ENCODE measurements at regions not wholly inside any gene's neighbourhood (a gene's known extent, or its start where the extent isn't known, plus 50 kb on each side); places are given as distances from the start of the nearest gene placed in this dataset.

GRCh38 chr15:98304371-98304770 lies 343.9 kb downstream of the ARRDC4 start:
- Histone ChIP-seq H3K27ac (ENCODE audit: extremely low read depth, low read depth, low read length) (no peak overlapping the region), H3K9me1 (ENCODE audit: control insufficient read depth, insufficient read depth, low read length) (no peaks in the 10 kb centered on the region), H3K4me2 (ENCODE audit: insufficient read depth, low read length) (no peak overlapping the region), H3K79me2 (ENCODE audit: control insufficient read depth, insufficient read depth, low read length) (no peaks in the 10 kb centered on the region), H3K36me3 (ENCODE audit: control insufficient read depth, insufficient read depth, low read length) (no peaks in the 10 kb centered on the region), H4K20me1 (replicated peaks; ENCODE audit: control insufficient read depth, insufficient read depth, low read length) (no peaks in the 10 kb centered on the region), H3K9me3 (replicated peaks; ENCODE audit: control insufficient read depth, insufficient read depth, low read depth, low read length) (no peaks in the 10 kb centered on the region), H3K4me3 (no peak overlapping the region), H3K27me3 (ENCODE audit: control insufficient read depth in 2 of 2, insufficient read depth in 2 of 2, low read length in 2 of 2) (no peaks in the 10 kb centered on the region; a peak in 1 of 5 replicates), H3K4me1 (replicated peaks in 1 of 2; ENCODE audit: control insufficient read depth in 2 of 2, insufficient read depth in 2 of 2, low read length in 2 of 2) (no peaks in the 10 kb centered on the region), H3K9ac (ENCODE audit: insufficient read depth in 1 of 2, low read depth in 2 of 2, low read length in 2 of 2) (no peak overlapping the region), H2AFZ (ENCODE audit: low read depth, low read length) (no peak overlapping the region)
- ATAC-seq: no peak
- no peak for FAIRE-seq
- ChIA-PET CTCF (ENCODE audit: low intra/inter-chr PET ratio) (no interaction called here), POLR2A (no interaction called here)
- in situ Hi-C loops (cut with MboI): loop anchor here (10.0 kb wide), 1 partner anchor 110 kb away; no protein-coding TSS in a partner anchor
- TF ChIP-seq ZKSCAN8 (CRISPR knock-in tag; IDR thresholded peaks at IDR 0.05): no peak
- TF ChIP-seq MXD1 (CRISPR knock-in tag; IDR thresholded peaks at IDR 0.05; ENCODE audit: borderline replicate concordance, poor library complexity, severe bottlenecking): no peak
- no peak for TF ChIP-seq ETV1 (tag; conservative IDR thresholded peaks at IDR 0.05; ENCODE audit: low read depth)
- DNase-seq (ENCODE audit: extremely low read depth in 1 of 4, low spot score in 3 of 4): no peak
- intact Hi-C loops (cut with micrococcal nuclease): no loop called here
- no TSS peak for BruUV-seq (replicated peaks)
- 0% methylated on average over 8 of the region's 8 CpGs for WGBS (ENCODE audit: insufficient coverage, low coverage, missing lambda C conversion rate)

GRCh38 chr15:98308117-98308516 lies 340.2 kb upstream of the IGF1R start:
- FAIRE-seq (no peak), DNase-seq (ENCODE audit: extremely low read depth in 1 of 4, low spot score in 3 of 4) (no peak), ATAC-seq (no peak)
- no peaks in the 10 kb centered on the region for H3K36me3 ChIP-seq (ENCODE audit: control insufficient read depth, insufficient read depth, low read length)
- in situ Hi-C loops (cut with MboI): loop anchor here (10.0 kb wide), 1 partner anchor 107 kb away; no protein-coding TSS in a partner anchor
- no peak overlapping the region for H3K4me2 ChIP-seq (ENCODE audit: insufficient read depth, low read length)
- no peaks in the 10 kb centered on the region for H3K27me3 ChIP-seq (ENCODE audit: control insufficient read depth in 2 of 2, insufficient read depth in 2 of 2, low read length in 2 of 2)
- H3K4me3 ChIP-seq: no peak overlapping the region
- H3K9me1 ChIP-seq (ENCODE audit: control insufficient read depth, insufficient read depth, low read length): no peaks in the 10 kb centered on the region
- ChIA-PET CTCF (ENCODE audit: low intra/inter-chr PET ratio) (no interaction called here), POLR2A (no interaction called here)
- no peaks in the 10 kb centered on the region for H3K9me3 ChIP-seq (replicated peaks; ENCODE audit: control insufficient read depth, insufficient read depth, low read depth, low read length)
- no peaks in the 10 kb centered on the region for H3K4me1 ChIP-seq (replicated peaks in 1 of 2; ENCODE audit: control insufficient read depth in 2 of 2, insufficient read depth in 2 of 2, low read length in 2 of 2)
- no peaks in the 10 kb centered on the region for H3K79me2 ChIP-seq (ENCODE audit: control insufficient read depth, insufficient read depth, low read length)
- no peaks in the 10 kb centered on the region for H4K20me1 ChIP-seq (replicated peaks; ENCODE audit: control insufficient read depth, insufficient read depth, low read length)
- no peak overlapping the region for H3K9ac ChIP-seq (ENCODE audit: insufficient read depth in 1 of 2, low read depth in 2 of 2, low read length in 2 of 2)
- 2% methylated on average over 4 of the region's 4 CpGs for WGBS (ENCODE audit: insufficient coverage, low coverage, missing lambda C conversion rate)
- intact Hi-C loops (cut with micrococcal nuclease): no loop called here
- no peak overlapping the region for H2AFZ ChIP-seq (ENCODE audit: low read depth, low read length)
- no peak overlapping the region for H3K27ac ChIP-seq (ENCODE audit: extremely low read depth, low read depth, low read length)
- BruUV-seq (replicated peaks): no TSS peak
- TF ChIP-seq HNRNPUL1 (IDR thresholded peaks at IDR 0.05; ENCODE audit: low read length) (no peak), ILF3 (IDR thresholded peaks at IDR 0.05; ENCODE audit: borderline replicate concordance) (no peak), MBD2 (IDR thresholded peaks at IDR 0.05; ENCODE audit: borderline replicate concordance, low read depth) (no peak), HBP1 (CRISPR knock-in tag; IDR thresholded peaks at IDR 0.05) (no peak), XRCC3 (IDR thresholded peaks at IDR 0.05) (no peak), E2F4 (CRISPR knock-in tag; IDR thresholded peaks at IDR 0.05; ENCODE audit: low read depth) (no peak), POU5F1 (IDR thresholded peaks at IDR 0.05; ENCODE audit: borderline replicate concordance, low read depth, low read length, partially characterized antibody) (no peak), TCFL5 (CRISPR knock-in tag; conservative IDR thresholded peaks at IDR 0.05) (no peak), ZNF780A (CRISPR knock-in tag; IDR thresholded peaks at IDR 0.05) (no peak), YBX1 (IDR thresholded peaks at IDR 0.05) (no peak), SMAD2 (IDR thresholded peaks at IDR 0.05; ENCODE audit: low read depth, low read length) (no peak), RBM14 (IDR thresholded peaks at IDR 0.05; ENCODE audit: borderline replicate concordance, insufficient read depth, low read depth, low read length) (no peak)
